KG1 (cell line): ENCODE measurements at regions not wholly inside any gene's neighbourhood (a gene's known extent, or its start where the extent isn't known, plus 50 kb on each side); places are given as distances from the start of the nearest gene placed in this dataset.

Experiments used
- DNase-seq: peaks from one replicate; lab custom pipeline; 2025; lab: John Stamatoyannopoulos, UW

DNA sequence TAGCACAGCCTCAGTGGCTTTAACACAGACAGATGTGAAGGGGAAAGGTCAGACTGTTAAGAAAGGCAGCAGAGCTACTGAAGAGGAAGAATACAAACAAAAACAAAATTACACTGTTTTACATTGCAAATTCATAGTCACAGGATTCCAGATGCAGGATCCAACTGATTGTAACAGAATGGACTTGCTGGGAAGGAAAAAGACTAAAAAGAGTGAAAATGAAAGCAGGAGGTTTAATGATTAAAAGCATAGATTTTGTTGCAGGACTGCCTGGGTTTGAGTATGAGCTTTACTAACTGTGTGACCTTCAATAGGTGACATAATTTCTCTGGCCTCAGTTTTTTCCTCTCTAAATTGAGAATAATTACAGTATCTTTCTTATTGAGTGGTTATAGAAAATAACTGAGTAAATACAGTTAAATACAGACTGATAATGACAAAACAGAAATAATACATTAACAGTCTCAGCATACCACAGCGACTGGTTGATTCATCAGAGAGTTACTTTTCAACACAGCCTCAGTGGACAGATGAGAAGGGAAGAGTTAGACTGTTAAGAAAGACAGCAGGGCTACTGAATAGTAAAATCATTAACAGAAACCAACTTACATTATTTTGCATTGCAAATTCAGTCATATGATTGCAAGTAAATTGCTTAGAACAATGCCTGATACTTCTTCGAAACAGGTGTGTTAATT is 704.2 kb upstream of the TENM4 start:
- no peak for DNase-seq

DNA sequence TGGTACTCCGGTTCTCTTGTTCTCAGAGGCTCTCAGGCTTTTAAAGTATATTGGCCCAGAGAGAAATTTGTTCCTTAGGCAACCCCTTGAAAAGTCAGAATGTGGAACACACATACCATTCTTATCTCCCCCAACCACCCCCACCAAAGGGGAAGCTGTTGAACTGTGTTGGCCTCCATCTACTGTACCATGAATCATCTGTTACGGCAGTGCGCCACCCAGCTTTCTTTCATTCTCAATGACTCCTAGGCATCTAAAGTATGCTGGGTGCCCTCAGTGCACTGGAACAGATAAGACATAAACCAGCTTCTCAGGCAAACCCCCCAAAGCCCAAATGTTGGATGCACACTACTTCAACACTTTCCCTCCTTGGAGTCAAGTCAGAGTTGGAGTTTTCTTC is 696.2 kb upstream of the TENM4 start:
- DNase-seq, result no peak

DNA sequence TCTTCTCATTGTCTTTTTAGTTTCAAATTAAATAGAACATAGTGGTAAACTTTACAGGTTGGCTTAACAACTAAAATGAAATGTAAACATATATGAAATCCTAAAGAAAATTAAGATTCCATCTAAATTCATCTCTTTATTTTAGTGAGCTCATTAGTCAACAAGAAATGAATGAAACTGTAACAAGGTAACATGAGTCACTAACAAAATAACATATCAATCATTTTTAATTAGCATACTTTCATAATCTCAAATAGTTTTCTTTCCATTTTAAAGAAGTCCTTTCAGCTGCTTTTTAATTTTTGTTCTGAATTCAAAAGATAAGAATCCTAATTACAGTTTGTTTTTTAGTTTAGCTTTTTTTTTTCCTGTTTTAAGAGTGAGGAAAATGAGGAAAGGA is 688.6 kb upstream of the TENM4 start:
- no peak for DNase-seq

DNA sequence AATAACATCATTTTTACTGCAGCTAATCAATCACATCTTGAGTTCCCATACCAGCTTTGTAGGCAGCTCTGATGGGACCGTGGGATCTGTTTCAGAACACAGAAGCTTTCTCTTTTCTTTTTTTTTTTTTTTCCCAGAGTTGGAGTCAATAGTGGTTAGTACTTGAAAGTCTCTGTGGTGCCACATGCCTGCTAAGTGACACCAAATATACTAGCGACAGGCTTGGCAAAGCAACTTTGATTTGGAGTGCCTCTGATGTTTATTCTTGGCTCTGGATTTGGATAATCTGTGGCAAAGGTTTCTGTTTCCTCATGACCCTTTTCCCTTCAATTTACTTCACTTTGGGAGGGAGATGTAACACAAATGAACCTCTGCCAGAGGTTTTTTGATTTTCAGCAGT is 681.4 kb upstream of the TENM4 start:
- no peak for DNase-seq

DNA sequence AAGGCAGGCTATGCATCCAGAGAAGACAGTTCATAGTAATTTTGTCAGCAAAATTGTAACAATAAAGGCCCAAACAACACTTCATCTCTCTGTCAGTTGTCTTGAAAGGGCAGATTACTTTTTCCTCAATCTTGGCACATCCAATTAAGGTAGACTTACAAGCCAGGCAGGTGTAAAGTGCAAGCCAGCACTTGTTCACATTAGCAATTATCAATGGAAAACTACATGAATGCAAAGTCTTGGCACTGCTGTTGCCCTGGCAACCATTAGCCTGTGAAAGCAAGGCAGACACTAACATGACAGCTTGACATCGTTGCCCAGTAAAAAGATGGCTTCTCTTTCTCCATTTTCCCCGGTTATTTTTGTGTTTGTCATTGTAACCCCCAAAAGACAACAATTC is 677.2 kb upstream of the TENM4 start:
- DNase-seq, result no peak

DNA sequence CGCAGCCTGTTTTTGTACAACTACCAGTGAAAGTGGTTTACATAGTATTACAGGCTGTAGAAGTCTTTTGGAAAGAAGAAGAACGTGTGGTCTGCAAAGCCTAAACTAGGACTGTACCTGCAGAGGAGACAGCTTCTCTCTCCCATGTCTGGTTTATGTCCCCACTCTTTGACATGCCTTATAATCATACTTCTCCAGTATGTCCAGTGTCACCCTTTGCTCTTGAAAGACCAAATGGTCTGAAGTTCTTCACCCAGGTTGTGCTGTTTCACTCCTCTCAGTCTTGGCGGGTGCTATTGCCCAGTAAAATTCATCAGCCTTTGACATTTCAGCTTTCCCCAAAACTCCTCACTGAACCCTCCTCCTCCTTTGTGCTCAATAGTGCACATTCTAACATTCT is 676.0 kb upstream of the TENM4 start:
- no peak for DNase-seq

DNA sequence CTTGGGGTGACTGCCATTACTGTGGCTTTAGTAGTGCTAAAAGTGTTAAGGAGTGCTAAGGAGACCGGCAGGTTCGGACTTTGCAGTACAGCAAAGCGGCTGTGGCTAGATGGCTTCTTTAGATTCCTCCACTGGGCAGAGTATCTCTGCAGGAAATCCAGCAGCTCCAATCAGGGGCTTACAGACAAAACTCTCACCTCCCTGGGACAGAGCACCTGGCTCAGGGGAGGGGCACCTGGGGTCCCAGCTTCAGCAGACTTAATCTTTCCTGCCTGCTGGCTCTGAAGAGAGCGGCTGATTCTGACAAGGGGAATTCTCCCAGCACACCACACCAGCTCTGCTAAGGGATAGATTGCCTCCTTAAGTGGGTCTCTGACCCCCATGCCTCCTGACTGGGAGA is 668.8 kb upstream of the TENM4 start:
- DNase-seq, result no peak

DNA sequence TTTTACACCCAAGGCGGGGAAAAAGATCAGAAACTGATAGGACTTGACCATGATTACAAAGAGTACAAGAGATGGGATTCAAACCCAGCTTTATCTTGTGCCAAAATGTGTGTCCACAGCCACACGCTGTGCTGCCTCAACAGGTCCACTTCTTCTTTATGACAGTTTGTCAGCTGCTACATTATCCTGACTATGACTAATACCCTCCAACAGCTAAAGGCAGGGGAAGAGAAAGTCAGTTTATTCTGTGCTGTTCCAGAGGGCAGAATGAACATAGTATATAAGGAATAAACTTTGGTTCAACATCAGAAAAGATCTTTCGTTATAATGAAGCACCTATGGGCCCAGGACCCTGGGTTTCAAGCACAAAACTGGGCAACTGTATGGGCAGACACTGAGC is 668.2 kb upstream of the TENM4 start:
- no peak for DNase-seq

- DNase-seq, result no peak
These were observed 666.6 kb upstream of the TENM4 start for GRCh38 chr11:80107415-80107814.

DNA sequence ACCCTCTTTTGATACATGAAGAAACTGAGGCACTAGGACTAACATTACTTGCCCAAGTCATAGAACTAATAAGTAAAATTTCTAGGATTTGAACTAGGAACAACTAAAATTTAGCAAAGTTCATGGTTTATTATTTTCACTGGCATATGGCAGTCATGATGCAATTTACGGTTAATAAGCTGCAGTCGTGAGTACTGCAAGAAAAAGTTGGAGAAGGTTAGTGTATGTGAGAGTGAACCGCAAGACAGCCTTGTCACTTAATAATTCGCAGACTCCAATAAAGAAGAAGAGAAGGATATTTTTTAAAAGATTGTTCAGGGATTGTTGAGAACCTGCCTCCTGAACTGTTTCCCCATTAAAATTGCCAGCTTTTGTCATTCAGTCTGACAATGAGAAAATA is 663.4 kb upstream of the TENM4 start:
- DNase-seq, result no peak

- no peak for DNase-seq
These were observed 662.5 kb upstream of the TENM4 start for GRCh38 chr11:80103142-80103859.

GRCh38 chr11:80097146-80097545 is 656.3 kb upstream of the TENM4 start:
- no peak for DNase-seq

GRCh38 chr11:80096736-80097135 is 655.9 kb upstream of the TENM4 start:
- no peak for DNase-seq

DNA sequence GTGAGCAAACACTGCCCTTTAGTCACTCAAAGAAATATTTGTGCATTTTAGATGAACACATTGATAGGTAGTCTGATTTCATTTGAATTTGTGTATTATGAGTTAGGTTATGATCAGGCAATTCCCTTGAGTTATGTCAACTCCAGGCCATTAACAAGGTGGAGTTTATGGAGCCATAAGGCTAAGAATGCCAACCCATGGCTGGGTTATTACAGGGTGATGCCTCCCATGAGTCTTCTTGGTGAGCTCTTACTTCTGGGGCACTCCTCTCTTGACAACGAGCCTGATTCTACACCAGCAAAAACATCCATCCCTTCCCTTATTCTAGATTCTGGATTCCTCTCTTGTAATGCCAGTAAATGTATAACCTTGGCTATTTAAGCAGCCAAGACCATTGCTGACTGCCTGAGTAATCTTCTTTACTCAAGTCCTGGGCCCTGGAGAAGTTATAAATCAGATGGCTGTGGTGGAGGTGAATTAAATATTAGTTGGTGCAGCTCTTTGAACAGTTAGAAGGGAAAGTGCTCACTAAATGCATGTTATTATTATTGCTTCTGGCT is 645.7 kb upstream of the TENM4 start:
- DNase-seq, result no peak

DNA sequence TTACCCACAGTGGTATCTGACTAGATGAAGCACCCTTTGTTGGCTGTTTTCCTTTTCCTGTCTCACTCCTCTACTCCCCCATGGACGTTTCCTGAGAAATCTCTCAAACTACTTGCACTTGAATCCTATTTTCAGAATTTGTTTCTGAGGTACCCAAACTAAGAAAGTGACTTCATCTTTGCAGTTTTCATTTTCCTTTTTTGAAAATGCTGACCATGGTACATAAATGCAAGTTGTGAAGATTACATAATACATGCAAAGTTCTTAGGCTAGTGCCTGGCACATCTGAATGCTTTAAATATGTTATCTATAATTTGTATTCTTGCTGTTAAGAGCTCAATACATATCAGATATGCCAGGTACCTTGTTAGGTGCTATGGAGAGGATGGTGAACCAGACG is 644.7 kb upstream of the TENM4 start:
- DNase-seq, result no peak

- no peak for DNase-seq
These were observed 643.8 kb upstream of the TENM4 start for GRCh38 chr11:80084608-80085007.

GRCh38 chr11:80083531-80083951 is 642.7 kb upstream of the TENM4 start:
- no peak for DNase-seq

- DNase-seq, result no peak
These were observed 641.6 kb upstream of the TENM4 start for GRCh38 chr11:80082406-80082805.

GRCh38 chr11:80077113-80077512 is 636.3 kb upstream of the TENM4 start:
- no peak for DNase-seq

- no peak for DNase-seq
These were observed 634.0 kb upstream of the TENM4 start for GRCh38 chr11:80074837-80075236.

DNA sequence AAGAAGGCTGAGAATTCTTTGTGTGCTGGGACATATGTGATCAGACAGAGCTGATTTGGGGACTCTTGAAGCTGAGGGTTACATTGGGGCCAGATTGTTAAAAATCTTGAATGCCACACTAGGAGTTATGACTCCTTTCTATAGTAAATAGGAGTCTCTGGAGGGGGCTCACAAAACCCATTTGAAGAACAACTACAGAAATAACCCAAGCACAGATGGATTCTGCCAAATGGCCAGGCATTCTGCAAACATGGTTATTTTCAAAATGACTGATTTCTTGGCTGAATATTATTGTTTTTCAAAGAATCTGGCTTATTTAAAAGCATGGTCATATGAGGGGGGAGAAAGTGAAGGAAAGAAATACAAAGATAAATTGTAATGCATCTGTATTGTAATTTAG is 625.5 kb upstream of the TENM4 start:
- no peak for DNase-seq

- no peak for DNase-seq
These were observed 624.3 kb upstream of the TENM4 start for GRCh38 chr11:80065086-80065485.

DNA sequence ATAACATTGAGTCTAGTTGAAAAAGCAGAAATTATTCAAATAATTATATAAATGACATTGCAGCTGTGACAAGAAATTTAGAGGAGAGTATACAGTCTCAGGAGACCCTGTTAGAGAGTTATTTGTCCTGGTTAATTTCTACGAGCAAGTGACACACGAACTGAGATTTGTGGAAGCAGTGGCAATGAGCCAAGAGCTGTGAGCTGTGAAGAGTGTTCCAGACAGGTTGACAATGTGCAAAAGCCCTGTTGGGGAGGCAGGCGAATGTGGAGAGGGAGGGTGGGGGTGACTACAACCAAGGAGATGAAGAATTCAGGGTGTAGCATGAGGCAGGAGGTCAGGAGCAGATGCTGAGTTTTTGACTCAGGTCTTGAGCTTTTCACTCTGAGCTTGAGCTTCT is 620.2 kb upstream of the TENM4 start:
- DNase-seq, result no peak
